OCI-LY3 (cell line): ENCODE measurements at regions not wholly inside any gene's neighbourhood (a gene's known extent, or its start where the extent isn't known, plus 50 kb on each side); places are given as distances from the start of the nearest gene placed in this dataset.

Experiments
- H2AFZ ChIP-seq: fragments of 200-600, 300-600 bp; shearing (Covaris generic); 2 replicates; pipeline ENCODE4 v1.6.0; 2014; ENCODE audit warnings: antibody characterized with exemption, low read depth, low read length
- H3K27ac ChIP-seq: fragments of 200-600, 300-600 bp; sonication (generic); 2 replicates; pipeline ENCODE4 v1.5.1; 2014; ENCODE audit warnings: mild to moderate bottlenecking, low read length, moderate library complexity, mixed read lengths
- H3K27me3 ChIP-seq: fragments of 200-600, 300-600 bp; sonication (generic); 2 replicates; pipeline ENCODE4 v1.6.1; 2014; ENCODE audit warnings: low read depth, low read length, mixed read lengths
- H3K36me3 ChIP-seq: fragments of 200-600, 300-600 bp; sonication (generic); replicated peaks from 2 replicates; pipeline ENCODE3; 2014; ENCODE audit warnings: low read depth, low read length, mixed read lengths
- H3K4me1 ChIP-seq: fragments of 300-600, 200-600 bp; sonication (generic); 2 replicates; pipeline ENCODE4 v1.6.1; 2014; ENCODE audit warnings: low read length, mixed read lengths
- H3K4me2 ChIP-seq: fragments of 200-600, 300-600 bp; sonication (generic); 2 replicates; pipeline ENCODE4 v1.6.1; 2014; ENCODE audit warnings: low read length, mixed read lengths
- H3K4me3 ChIP-seq: fragments of 300-600, 200-600 bp; sonication (generic); 2 replicates; pipeline ENCODE4 v1.5.1; 2014; ENCODE audit warnings: antibody characterized with exemption, mild to moderate bottlenecking, low read length, moderate library complexity
- H3K79me2 ChIP-seq: fragments of 300-600, 200-600 bp; shearing (Covaris generic); 2 replicates; pipeline ENCODE4 v1.6.1; 2014; ENCODE audit warnings: mild to moderate bottlenecking, low read length, mixed read lengths
- H3K9ac ChIP-seq: fragments of 300-600, 200-600 bp; shearing (Covaris generic); 2 replicates; pipeline ENCODE4 v1.6.0; 2014; ENCODE audit warnings: mild to moderate bottlenecking, low read length, moderate library complexity
- H3K9me3 ChIP-seq: fragments of 200-600, 300-600 bp; shearing (Covaris generic); 2 replicates; pipeline ENCODE4 v1.6.1; 2014; ENCODE audit warnings: low read length, mixed read lengths; ENCODE audit not compliant: insufficient read depth
- H4K20me1 ChIP-seq: fragments of 200-600, 300-600 bp; sonication (generic); 2 replicates; pipeline ENCODE4 v1.6.1; 2016; ENCODE audit warnings: low read length, mixed read lengths; ENCODE audit not compliant: insufficient read depth
- EZH2phosphoT487 ChIP-seq: fragments of 200-600 bp; shearing (Covaris generic); IDR thresholded peaks from 2 replicates; pipeline ENCODE4 v1.6.1; 2018; ENCODE audit warnings: antibody characterized with exemption, mixed run types, low read depth
- TF ChIP-seq, protein P1 (sequence below): fragments of 200-600, 300-600 bp; sonication (generic); IDR thresholded peaks from 2 replicates; pipeline ENCODE4 v1.5.1; 2014; ENCODE audit warnings: antibody characterized with exemption, low read length, low read depth

DNA sequence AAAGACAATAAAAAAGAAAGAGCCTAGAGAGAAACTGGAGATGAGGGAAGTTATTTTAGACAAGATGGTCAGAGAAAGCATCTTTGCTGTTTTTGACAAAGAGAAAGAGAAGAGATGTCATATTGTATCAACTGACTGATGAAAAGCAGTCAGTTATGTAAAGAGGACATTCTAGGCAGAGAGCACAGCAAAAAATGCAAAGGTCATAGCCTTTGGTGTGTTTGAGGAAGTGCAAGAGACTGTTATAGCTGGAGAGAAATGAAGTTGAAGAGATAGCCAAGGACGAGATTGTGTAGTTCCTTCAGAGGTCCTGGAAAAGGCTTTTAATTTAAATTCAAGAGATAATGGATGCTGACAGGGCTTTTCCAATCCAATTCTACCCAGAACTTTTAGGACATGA lies 342.4 kb downstream of the RASEF start:
- no peaks in the 10 kb centered on the region for H3K27me3 ChIP-seq

GRCh38 chr9:82721593-82721992 lies 341.3 kb downstream of the RASEF start:
- Histone ChIP-seq H3K36me3 (peaks cover 6% of the 10 kb centered on the region), H3K9me3 (peaks cover 10% of the 10 kb centered on the region; the same call in 1 of the 2 replicates), H3K4me3 (no peak overlapping the region), H3K79me2 (no peaks in the 10 kb centered on the region), H3K4me1 (peaks cover 14% of the 10 kb centered on the region), H3K4me2 (no peak overlapping the region), H3K27ac (no peak overlapping the region), H3K9ac (no peak overlapping the region), H4K20me1 (no peaks in the 10 kb centered on the region), H3K27me3 (no peaks in the 10 kb centered on the region), H2AFZ (no peak overlapping the region)
- no peak for TF ChIP-seq EZH2phosphoT487
- TF ChIP-seq, protein P1, sequence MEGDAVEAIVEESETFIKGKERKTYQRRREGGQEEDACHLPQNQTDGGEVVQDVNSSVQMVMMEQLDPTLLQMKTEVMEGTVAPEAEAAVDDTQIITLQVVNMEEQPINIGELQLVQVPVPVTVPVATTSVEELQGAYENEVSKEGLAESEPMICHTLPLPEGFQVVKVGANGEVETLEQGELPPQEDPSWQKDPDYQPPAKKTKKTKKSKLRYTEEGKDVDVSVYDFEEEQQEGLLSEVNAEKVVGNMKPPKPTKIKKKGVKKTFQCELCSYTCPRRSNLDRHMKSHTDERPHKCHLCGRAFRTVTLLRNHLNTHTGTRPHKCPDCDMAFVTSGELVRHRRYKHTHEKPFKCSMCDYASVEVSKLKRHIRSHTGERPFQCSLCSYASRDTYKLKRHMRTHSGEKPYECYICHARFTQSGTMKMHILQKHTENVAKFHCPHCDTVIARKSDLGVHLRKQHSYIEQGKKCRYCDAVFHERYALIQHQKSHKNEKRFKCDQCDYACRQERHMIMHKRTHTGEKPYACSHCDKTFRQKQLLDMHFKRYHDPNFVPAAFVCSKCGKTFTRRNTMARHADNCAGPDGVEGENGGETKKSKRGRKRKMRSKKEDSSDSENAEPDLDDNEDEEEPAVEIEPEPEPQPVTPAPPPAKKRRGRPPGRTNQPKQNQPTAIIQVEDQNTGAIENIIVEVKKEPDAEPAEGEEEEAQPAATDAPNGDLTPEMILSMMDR: no peak

More for the DNA sequence above, 342.4 kb downstream of the RASEF start:
- no peak overlapping the region for H3K4me2 ChIP-seq
- H3K9me3 ChIP-seq: peaks cover 10% of the 10 kb centered on the region; the same call in 1 of the 2 replicates
- TF ChIP-seq EZH2phosphoT487: no peak
- TF ChIP-seq, protein P1: no peak
- H3K27ac ChIP-seq: no peak overlapping the region
- H3K9ac ChIP-seq: no peak overlapping the region
- H3K4me3 ChIP-seq: no peak overlapping the region
- no peak overlapping the region for H2AFZ ChIP-seq
- H3K36me3 ChIP-seq: peaks cover 6% of the 10 kb centered on the region
- no peaks in the 10 kb centered on the region for H3K79me2 ChIP-seq
- H3K4me1 ChIP-seq: peaks cover 7% of the 10 kb centered on the region
- H4K20me1 ChIP-seq: no peaks in the 10 kb centered on the region

GRCh38 chr9:82722051-82722450 lies 340.9 kb downstream of the RASEF start:
- TF ChIP-seq, protein P1: no peak
- no peak for TF ChIP-seq EZH2phosphoT487
- Histone ChIP-seq H2AFZ (no peak overlapping the region), H3K4me1 (peaks cover 19% of the 10 kb centered on the region), H3K27me3 (no peaks in the 10 kb centered on the region), H3K36me3 (peaks cover 6% of the 10 kb centered on the region), H4K20me1 (no peaks in the 10 kb centered on the region), H3K27ac (no peak overlapping the region), H3K4me2 (no peak overlapping the region), H3K9me3 (peaks cover 10% of the 10 kb centered on the region; the same call in 1 of the 2 replicates), H3K4me3 (no peak overlapping the region), H3K79me2 (no peaks in the 10 kb centered on the region), H3K9ac (no peak overlapping the region)

DNA sequence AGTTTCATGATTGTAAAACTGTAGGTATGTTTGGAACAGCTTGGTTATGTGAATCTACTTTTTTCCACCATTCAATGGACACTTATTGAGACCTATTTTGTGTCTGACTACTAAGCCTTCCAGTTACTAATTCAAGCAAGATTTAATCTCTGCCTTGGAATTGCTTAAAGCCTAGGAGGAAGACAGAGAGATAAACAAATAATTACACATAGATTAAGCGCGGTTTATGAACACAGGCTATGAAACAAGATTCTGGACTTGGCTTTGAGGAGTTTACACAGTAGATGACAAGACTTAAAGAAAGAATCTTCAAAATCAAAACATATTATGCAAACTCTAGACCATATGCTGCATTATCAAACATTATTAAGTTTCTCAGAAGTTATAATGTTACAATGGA lies 340.4 kb downstream of the RASEF start:
- Histone ChIP-seq H3K36me3 (peaks cover 6% of the 10 kb centered on the region), H3K4me3 (no peak overlapping the region), H3K27ac (no peak overlapping the region), H3K9ac (no peak overlapping the region), H4K20me1 (no peaks in the 10 kb centered on the region), H3K4me2 (no peak overlapping the region), H3K9me3 (peaks cover 10% of the 10 kb centered on the region), H2AFZ (no peak overlapping the region), H3K4me1 (peaks cover 21% of the 10 kb centered on the region), H3K79me2 (no peaks in the 10 kb centered on the region), H3K27me3 (no peaks in the 10 kb centered on the region)
- TF ChIP-seq EZH2phosphoT487: no peak
- TF ChIP-seq, protein P1: no peak
